Endothelial cell of umbilical vein (primary cell): ENCODE measurements at regions not wholly inside any gene's neighbourhood (a gene's known extent, or its start where the extent isn't known, plus 50 kb on each side); places are given as distances from the start of the nearest gene placed in this dataset.

Experiments used
- EZH2 ChIP-seq: IDR thresholded peaks from 2 replicates; pipeline ENCODE4 v1.6.1; 2012; ENCODE audit warnings: borderline replicate concordance, low read depth, mild to moderate bottlenecking, moderate library complexity, low read length, inconsistent platforms; ENCODE audit not compliant: severe bottlenecking
- FOS ChIP-seq: IDR thresholded peaks from 2 replicates; pipeline ENCODE4 v1.6.1; 2011; ENCODE audit warnings: mild to moderate bottlenecking, low read length, moderate library complexity, borderline replicate concordance; ENCODE audit not compliant: insufficient read depth
- GATA2 ChIP-seq: IDR thresholded peaks from 2 replicates; pipeline ENCODE4 v1.7.0; 2011; ENCODE audit warnings: low read depth, mild to moderate bottlenecking, moderate library complexity, mixed read lengths, low read length; ENCODE audit not compliant: insufficient read length, insufficient read depth
- JUN ChIP-seq: IDR thresholded peaks from 2 replicates; pipeline ENCODE4 v1.6.1; 2011; ENCODE audit warnings: borderline replicate concordance, low read depth; ENCODE audit not compliant: insufficient read length, insufficient read depth
- MYC ChIP-seq: IDR thresholded peaks from one replicate; pipeline ENCODE4 v1.6.1; 2011; ENCODE audit warnings: mild to moderate bottlenecking, low read depth, low read length
- POLR2A ChIP-seq: IDR thresholded peaks from 2 replicates; pipeline ENCODE4 v1.6.1; 2012; ENCODE audit warnings: low read depth, mild to moderate bottlenecking, control low read depth, low read length
- POLR2AphosphoS5 ChIP-seq: IDR thresholded peaks from 2 replicates; pipeline ENCODE4 v1.6.1; 2012; ENCODE audit warnings: low read depth, mild to moderate bottlenecking, control low read depth, low read length, moderate library complexity; ENCODE audit not compliant: insufficient read depth
- TF ChIP-seq, protein P1 (sequence below): IDR thresholded peaks from 2 replicates; pipeline ENCODE4 v1.6.1; 2011; ENCODE audit not compliant: insufficient read depth, insufficient read length
- TF ChIP-seq, protein P2 (sequence below), 2 donors: IDR thresholded peaks; 1 replicate in 1 of 2; 2 replicates in 1 of 2; pipeline ENCODE4 v1.5.1; 2011; ENCODE audit warnings: low read length in 2 of 2, mild to moderate bottlenecking in 2 of 2, moderate library complexity in 2 of 2, control low read depth in 1 of 2, inconsistent platforms in 1 of 2, low read depth in 1 of 2; ENCODE audit not compliant: insufficient read depth in 1 of 2; ENCODE audit errors: extremely low read depth in 1 of 2

DNA sequence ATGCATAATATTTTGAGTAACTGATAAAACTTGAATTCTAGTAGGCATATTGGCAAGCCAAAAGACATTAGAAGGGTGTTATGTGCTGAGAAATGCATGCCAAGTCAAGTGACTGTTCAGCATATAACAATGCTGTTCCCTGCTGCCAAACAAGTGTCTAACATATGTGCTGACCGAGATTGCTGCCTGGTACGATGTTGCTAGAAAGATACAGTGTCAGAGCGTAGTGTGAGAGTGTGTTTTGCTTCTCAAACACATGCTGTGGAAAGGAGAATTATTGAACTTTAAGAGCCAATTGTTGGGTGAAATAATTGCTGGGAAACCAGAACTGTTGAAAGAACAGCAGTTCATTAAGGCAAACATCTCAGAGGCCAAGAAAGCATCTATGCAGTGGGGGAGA, 71.3 kb upstream of the GRIA4 start:
- no peak for TF ChIP-seq POLR2AphosphoS5
- TF ChIP-seq, protein P1, sequence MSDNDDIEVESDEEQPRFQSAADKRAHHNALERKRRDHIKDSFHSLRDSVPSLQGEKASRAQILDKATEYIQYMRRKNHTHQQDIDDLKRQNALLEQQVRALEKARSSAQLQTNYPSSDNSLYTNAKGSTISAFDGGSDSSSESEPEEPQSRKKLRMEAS: no peak
- no peak for TF ChIP-seq POLR2A
- TF ChIP-seq, protein P2, sequence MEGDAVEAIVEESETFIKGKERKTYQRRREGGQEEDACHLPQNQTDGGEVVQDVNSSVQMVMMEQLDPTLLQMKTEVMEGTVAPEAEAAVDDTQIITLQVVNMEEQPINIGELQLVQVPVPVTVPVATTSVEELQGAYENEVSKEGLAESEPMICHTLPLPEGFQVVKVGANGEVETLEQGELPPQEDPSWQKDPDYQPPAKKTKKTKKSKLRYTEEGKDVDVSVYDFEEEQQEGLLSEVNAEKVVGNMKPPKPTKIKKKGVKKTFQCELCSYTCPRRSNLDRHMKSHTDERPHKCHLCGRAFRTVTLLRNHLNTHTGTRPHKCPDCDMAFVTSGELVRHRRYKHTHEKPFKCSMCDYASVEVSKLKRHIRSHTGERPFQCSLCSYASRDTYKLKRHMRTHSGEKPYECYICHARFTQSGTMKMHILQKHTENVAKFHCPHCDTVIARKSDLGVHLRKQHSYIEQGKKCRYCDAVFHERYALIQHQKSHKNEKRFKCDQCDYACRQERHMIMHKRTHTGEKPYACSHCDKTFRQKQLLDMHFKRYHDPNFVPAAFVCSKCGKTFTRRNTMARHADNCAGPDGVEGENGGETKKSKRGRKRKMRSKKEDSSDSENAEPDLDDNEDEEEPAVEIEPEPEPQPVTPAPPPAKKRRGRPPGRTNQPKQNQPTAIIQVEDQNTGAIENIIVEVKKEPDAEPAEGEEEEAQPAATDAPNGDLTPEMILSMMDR (IDR thresholded peaks at IDR 0.05; ENCODE audit: extremely low read depth in 1 of 2, insufficient read depth in 1 of 2, low read depth in 1 of 2, low read length in 2 of 2): no peak
- TF ChIP-seq GATA2: no peak
- no peak for TF ChIP-seq EZH2
- TF ChIP-seq FOS: no peak
- no peak for TF ChIP-seq MYC
- no peak for TF ChIP-seq JUN
